ENCODE measurements at regions not wholly inside any gene's neighbourhood (a gene's known extent, or its start where the extent isn't known, plus 50 kb on each side); places are given as distances from the start of the nearest gene placed in this dataset.
"Not testable (repeated sequence)": the region's sequence is repeated elsewhere in the genome, so short reads cannot be mapped to it uniquely, and the experiment has no call there.

DNA sequence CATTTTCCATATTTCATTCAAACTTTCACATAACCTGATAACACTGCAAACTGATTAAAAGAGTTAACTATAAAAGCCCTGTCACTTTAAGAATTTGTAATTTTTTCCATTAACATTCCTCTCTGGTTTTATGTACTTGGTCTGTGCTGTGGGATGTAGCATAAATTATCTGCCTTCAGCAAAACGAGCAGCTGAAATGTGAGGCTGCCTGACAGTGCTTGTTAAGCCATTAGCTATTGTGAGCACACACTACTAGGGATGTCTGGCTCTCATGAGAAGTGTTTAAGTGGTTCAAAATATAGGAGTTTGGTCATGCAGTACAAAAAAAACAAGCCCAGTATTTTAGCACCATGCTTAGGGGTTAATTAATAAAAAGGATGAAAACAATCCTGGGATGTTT lies 63.0 kb downstream of the HOXA1 start:
- intact Hi-C loops (cut with DNase I) = no loop called here
- DNase-seq (ENCODE audit: missing footprints) (no peak), ATAC-seq (no peak)

DNA sequence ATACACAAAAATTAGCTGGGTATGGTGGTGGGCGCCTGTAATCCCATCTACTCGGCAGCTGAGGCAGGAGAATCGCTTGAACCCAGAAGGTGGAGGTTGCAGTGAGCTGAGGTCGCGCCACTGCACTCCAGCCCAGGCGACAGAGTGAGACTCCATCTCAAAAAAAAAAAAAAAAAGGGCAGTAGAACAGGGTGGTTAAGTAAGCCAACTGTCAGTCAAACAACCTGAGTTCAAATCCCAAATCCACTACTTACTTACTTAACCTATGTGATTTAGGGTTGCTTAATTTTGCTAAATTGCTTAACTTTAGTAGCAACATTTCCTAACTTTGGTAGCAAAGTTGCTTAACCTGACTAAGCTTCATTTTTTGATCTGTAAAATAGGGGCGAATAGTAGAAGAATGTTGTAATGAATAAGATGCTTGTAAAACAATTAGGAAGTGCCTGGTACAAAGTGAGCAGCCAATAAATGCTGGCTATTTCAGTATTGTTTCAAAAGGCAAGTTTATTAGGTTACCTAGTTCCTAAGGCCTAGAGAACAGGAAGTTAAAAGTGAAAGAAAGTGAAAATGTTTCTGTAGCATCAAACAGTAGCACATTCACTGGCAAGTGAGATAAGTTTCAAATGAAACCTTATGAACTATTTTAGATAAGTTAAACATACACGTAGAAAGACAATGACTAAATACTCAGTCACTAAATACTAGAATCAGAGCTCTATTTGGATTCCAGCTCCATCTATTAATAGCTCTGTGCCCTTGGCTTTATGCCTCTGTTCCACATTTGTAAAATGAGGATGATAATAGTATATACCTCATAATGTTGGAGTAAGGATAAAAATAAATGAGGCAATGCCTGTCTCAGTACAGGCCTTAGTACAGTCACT lies 64.3 kb downstream of the HOXA1 start:
- ATAC-seq (peak; percentile 79), DNase-seq (ENCODE audit: missing footprints) (no peak)
- intact Hi-C loops (cut with DNase I) = no loop called here

DNA sequence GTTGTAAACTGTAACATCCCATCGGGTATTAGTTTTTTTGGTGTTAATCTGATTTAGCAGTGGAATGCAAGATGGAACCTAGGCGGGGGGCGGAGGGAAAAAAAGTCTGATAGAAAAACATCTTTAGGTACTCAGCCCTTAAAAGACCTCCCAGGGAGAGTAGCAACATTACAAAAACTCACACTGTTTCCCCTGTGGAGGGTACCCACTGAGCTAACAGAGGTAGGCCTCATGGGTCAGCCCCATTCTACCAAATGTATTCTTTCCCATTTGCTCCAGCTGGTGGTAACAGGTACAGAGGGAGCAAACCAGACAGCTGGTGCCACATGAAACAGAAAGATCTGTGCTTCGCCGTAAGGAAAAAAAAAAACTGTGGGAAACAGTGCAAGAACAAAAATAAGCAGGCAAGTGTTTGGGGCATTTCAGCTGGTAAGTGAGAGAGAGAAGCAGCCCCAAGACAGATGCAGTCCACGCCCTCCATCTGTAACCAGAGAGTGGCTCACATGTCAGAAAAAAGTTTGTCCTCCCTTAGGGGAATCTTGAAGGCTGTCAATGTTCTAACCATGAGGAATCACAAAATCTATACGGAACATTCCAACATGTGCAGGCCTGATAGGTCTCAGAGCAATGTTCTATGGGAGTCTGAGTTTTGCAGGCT lies 65.3 kb downstream of the HOXA1 start:
- ATAC-seq (no peak), DNase-seq (ENCODE audit: missing footprints) (no peak)
- intact Hi-C loops (cut with DNase I) = no loop called here

DNA sequence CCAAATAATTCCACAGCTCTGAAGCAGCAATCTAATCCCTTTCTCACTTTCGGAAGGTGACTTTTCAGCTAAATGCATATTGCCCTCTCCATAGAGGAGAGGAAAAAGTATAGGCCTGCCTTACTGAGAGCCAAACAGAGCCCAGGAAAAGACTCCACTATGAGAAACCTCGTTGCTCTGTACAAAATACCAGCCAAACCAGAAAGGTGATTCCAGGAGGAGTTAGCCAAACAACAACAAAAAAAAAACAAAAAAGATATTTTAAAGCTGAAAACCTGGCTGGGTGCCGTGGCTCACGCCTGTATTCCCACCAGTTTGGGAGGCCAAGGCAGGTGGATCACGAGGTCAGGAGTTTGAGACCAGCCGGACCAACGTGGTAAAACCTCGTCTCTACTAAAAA lies 70.5 kb downstream of the HOXA1 start:
- intact Hi-C loops (cut with DNase I) = no loop called here
- ATAC-seq (no peak), DNase-seq (ENCODE audit: missing footprints) (no peak)

DNA sequence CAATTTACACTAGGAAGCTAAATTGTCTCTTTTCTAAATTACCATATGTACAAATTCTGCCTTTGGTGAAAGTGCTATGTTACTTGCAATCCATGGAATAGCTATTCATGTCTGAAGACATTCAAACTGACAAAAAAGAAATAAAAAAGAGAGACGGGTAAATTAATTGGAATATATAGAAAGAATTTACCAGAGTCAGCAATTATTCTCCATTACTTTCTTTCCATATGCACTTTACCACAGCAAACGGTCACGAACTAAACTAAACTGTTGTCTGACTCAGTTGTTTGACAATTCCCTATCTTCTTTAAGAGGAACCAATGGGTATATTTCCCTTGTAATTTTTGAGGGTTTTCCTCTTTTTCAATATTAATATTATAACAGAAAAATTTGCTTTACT lies 85.7 kb downstream of the HOXA1 start:
- DNase-seq (ENCODE audit: missing footprints) (no peak), ATAC-seq (no peak)
- intact Hi-C loops (cut with DNase I) = no loop called here

DNA sequence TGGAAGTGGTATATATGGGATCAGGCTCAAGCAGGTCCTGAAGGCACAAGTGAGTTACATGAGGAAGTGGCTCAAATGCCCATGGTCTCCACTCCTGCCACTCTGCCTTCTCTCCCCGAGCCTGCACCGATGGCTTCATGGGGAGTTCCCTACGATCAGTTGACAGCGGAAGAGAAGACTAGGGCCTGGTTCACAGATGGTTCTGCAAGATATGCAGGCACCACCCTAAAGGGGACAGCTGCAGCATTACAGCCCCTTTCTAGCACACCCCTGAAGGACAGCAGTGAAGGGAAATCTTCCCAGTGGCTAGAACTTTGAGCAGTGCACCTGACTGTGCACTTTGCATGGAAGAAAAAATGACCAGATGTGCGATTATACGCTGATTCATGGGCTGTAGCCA lies 95.3 kb downstream of the HOXA1 start:
- no peak for DNase-seq (ENCODE audit: missing footprints)
- intact Hi-C loops (cut with DNase I) = no loop called here
- no peak for ATAC-seq

DNA sequence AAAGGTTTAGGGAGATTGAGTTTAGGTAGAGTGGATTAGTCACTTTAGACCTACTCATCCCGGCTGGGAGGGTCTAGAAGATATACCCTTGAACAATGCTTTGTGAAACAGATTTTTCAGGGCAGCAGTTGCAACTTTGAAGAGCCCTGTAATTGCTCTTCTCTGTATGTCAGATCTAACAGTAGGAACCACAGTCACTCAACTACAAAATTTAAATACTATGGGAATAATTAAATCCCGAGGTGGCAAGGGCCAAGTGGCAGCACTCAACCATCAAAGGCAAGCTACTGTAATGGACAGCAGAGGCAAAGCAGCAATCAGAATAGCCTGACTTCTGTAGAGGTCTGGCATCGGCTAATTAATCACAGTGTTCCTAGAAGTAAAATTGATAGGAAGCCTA lies 97.5 kb downstream of the HOXA1 start:
- DNase-seq (ENCODE audit: missing footprints); intact Hi-C loops (cut with DNase I); ATAC-seq: not testable (repeated sequence)

DNA sequence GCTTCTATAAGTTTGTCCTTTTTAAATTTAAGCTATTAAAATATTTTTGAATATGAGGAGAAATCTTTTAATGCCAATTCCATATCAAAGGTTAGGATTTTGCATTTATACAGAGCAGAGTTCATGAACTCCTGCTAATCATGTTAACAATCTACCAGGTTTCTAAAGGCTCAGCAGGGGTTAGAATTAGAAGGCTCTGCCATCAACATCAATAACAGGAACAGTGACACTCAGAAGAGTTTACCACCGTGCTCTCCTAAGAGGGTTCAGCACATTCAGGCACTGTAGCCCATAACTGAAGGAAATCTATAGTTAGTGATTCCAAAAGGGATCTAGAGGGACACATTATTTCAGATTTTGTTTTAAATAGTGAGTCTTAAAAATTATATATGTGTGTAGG lies 100.1 kb downstream of the HOXA1 start:
- intact Hi-C loops (cut with DNase I) = no loop called here
- no peak for ATAC-seq
- DNase-seq (ENCODE audit: missing footprints) = no peak

DNA sequence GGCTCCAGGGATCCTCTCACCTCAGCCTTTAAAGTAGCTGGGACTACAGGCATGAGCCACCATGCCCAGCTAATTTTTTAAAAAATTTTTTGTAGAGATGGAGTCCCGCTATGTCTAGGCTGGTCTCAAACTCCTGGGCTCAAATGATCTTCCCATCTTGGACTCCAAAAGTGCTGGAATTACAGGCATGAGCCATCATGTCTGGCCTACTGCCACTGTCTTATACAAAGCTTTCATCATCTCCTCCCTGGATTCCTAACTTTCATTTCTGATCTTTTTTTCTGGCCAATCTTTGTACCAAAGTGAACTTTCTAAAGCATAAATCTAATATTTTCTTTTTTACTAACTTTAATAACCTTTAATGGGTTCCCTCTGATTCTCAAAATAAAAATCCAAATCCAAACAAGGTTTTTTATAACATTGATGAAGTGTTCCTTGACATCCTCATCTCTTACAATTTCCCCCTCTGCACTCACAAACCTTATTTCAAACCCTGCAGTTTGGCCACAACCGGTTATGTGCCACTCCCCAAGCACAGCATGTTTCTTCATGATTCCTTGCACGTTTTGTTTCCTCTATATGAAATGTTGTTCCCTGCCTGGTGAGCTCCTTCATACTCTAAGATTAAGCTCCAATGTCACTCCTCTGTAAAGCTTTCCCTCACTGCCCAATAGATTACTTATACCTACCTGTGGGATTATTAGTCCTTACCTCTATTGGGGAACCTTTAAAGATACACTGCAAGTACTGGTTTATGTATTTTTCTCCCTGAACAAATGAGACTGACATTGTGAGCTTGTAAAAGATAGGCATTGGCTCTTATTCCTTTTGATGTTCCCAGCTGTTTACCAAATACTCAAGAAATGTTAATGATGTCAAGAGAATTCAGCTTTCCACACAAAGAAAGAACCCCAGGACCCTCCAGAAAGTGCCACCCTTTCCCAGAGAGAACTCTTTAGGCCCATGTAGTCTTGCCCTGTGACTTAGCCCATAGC lies 101.7 kb downstream of the HOXA1 start:
- ATAC-seq = no peak
- intact Hi-C loops (cut with DNase I) = no loop called here
- no peak for DNase-seq (ENCODE audit: missing footprints)

DNA sequence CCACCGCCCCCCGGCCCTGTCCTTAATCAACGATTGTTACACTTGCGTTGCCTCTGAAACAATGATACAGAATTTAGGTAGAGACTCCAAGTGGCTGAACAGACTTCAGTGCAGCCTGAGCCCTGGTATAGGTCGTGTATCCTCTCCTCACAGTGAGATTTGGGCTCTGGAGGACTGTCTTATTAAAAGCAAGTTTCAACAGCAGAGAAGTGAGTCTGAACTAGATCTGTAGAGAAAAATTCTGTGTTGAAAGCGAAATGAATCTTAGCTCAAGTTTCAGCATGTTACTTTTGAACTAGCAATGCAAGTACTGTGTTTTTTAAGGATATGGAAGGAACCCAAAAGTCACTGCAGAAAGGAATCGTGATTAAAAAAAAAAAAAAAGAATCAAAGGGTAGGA lies 103.1 kb downstream of the HOXA1 start:
- ATAC-seq (no peak), DNase-seq (ENCODE audit: missing footprints) (no peak)
- intact Hi-C loops (cut with DNase I) = no loop called here

DNA sequence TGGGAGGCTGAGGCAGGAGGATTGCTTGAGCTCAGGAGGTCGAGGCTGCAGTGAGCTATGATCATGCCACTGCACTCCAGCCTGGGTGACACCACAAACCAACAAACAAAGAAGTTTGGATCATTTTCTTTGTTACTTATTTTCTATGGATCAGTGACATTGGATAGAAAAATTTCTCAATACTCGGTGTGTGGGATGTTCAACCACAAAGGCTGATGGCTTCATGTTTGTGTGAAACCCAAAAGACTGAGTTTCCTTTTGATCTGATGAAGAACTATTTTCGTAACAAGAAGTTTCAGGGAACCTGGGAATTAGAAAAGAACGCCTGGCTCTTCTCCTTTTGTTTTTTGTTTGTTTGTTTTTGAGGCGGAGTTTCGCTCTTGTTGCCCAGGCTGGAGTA lies 104.0 kb downstream of the HOXA1 start:
- DNase-seq (ENCODE audit: missing footprints) (no peak), ATAC-seq (no peak)
- intact Hi-C loops (cut with DNase I) = no loop called here

DNA sequence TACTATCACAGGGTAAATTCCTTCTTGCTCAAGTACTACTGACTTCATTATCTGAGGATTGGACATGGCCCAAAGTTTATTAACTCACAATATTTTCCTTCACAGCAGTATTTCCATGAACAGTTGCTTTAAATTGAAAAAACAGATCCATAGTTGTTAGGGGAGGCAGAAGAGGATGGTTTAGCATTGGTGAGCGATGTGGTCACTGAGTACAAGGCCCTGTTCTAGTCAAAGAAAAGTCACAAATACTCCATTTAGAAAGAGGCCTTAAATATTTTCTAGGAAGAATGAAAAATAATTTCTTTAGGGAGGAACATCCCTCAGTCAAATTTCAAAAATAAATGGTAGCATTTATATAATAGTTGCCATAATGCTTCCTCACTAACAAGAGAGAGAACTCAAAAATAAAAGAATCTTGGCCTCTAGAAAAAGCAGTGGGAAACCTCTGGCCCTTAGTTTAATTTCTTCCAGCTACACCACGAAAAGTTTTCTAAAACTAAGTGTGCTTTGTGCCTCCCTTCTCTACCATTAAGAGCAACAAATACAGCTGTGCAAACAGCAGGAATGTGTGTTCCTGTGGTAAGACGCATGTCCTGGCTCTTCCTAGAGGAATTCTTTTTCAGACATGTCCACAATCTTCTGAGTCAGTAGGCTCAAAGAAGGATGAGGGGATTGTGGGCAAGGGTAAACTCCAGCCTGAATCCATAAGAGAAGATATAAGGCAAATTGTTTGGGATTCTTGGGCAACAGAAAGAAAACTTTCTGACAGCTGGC lies 105.7 kb downstream of the HOXA1 start:
- intact Hi-C loops (cut with DNase I) = no loop called here
- no peak for ATAC-seq

DNA sequence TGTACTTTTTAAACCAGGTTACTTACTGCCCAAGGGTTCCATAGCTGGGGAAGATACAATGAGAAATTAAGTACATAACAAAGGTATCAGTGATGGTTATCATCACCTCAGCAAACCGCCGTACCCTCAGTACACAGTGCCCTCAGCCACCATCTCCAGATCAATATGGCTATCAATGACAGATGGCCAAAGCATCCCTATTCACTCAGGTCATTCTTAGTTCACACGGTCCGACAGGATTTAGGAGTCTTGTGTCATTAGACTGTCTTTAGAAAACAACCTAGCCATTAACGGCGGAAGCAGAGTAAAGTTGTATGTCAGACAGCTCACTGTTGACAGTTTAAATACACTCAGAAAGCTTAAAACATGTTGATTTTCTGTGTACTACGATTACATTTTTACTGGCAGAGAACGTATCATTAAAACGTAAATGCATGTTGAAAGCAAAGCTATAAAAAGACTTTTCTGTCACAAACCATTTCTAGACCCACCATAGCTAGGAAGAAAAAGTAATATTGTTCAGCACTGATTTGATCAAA lies 106.9 kb downstream of the HOXA1 start:
- no peak for DNase-seq (ENCODE audit: missing footprints)
- no peak for ATAC-seq
- intact Hi-C loops (cut with DNase I) = no loop called here

More for the DNA sequence above, 105.7 kb downstream of the HOXA1 start:
- DNase-seq (ENCODE audit: missing footprints) = no peak

DNA sequence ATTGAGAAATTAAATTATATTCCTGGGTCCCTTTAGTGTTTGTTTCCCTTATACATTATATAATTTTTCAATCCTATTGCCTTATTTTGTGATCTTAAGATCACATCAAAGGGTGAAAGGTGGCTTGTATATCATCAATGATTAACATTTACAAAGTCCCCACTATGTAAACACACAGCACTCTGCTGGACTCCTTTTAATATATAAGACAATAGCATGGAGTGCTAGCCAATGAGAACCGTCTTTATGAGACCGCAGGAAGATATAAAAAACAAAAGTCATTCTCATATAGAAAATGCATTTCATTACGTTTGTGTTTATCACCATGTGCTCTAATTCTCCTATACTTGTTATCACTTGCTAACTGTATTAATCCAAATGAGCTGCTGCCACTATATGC lies 108.5 kb downstream of the HOXA1 start:
- intact Hi-C loops (cut with DNase I) = no loop called here
- ATAC-seq = no peak
- DNase-seq (ENCODE audit: missing footprints) = no peak

DNA sequence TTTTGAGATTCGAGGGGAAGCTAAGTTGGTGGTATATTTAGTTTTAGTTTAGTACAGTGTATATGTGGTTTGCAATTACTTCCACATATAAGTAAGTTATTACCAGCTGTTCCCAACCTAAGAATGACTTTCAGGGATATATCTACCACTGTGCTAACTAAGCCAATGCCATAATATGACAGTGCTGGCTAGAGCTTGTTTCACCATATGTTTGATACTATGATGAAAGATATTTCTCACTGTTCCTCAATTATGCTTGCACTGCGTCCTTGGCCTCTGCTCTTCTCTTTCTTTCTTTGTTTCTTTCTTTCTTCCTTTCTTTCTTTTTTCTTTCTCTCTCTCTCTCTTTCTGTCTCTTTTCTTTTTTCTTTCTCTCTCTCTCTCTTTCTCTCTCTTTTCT lies 113.8 kb upstream of the SKAP2 start:
- intact Hi-C loops (cut with DNase I) = no loop called here
- ATAC-seq (no peak), DNase-seq (ENCODE audit: missing footprints) (no peak)

DNA sequence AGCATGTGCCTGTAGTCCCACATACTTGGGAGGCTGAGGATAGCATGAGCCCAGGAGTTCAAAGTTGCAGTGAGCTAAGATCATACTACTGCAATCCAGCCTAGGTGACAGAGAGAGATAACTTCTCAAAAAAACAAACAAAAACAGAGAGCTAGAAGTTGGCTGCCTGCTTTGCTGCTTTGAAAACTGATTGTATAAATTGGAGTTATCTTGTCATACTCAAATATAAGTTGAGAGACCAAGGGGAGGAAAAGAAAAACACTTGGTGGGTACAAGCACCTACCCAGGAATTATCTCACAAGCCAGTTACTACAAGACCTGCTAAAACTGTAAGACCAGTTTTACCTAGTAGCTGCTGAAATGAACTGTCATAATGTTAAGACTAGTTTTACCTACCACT lies 112.5 kb upstream of the SKAP2 start:
- DNase-seq (ENCODE audit: missing footprints) (no peak), ATAC-seq (no peak)

DNA sequence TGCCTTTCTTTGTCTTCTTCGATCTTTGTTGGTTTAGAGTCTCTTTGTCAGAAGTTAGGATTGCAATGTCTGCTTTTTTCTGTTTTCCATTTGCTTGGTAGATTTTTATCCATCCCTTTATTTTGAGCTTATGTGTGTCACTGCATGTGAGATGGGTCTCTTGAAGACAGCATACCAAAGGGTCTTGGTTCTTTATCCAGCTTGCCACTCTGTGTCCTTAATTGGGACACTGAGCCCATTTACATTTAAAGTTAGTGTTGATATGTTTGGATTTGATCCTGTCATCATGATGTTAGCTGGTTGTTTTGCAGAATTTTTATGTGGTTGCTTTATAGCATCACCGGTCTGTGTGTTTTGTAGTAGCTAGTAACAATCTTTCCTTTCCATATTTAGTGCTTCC lies 107.5 kb upstream of the SKAP2 start:
- DNase-seq (ENCODE audit: missing footprints); intact Hi-C loops (cut with DNase I); ATAC-seq: not testable (repeated sequence)

More for the DNA sequence above, 112.5 kb upstream of the SKAP2 start:
- intact Hi-C loops (cut with DNase I) = no loop called here

DNA sequence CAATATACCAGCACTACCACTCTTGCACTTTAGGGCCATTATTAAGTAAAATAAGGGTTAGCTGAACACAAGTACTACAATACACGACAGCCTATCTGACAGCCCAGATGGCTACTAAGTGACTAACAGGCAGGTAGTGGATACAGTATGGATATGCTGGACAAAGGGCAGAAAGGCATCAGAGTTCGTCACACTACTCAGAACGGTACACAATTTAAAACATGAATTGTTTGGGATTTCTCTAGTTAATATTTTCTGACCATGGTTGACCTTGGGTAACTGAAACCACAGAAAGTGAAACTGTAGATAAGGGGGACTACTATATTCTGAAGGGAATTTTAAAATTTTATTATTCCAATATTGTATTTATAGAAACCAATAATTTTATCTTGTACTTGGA lies 101.3 kb upstream of the SKAP2 start:
- intact Hi-C loops (cut with DNase I) = no loop called here
- ATAC-seq (no peak), DNase-seq (ENCODE audit: missing footprints) (no peak)
